Stimulated activated memory B cell treated with anti-CD40 and anti-IgM and Interleukin-4, amounts not matched to agents 10 μg/mL and 1 μg/mL and 100 μg/mL, for 72 hours (primary cell): ENCODE measurements at regions not wholly inside any gene's neighbourhood (a gene's known extent, or its start where the extent isn't known, plus 50 kb on each side); places are given as distances from the start of the nearest gene placed in this dataset.

Experiments used
- ATAC-seq: fragments of 150-1000 bp; cut with Tn5 transposase; 2 replicates; pipeline ENCODE4 v1.10.0; 2021
- H3K27ac Mint-ChIP-seq: one replicate; pipeline ENCODE4 v1.8.0; 2022; ENCODE audit warnings: mild to moderate bottlenecking, mixed read lengths
- H3K27me3 Mint-ChIP-seq: one replicate; pipeline ENCODE4 v1.8.0; 2022; ENCODE audit warnings: mixed read lengths
- H3K36me3 Mint-ChIP-seq: one replicate; pipeline ENCODE4 v1.8.0; 2022; ENCODE audit warnings: mixed read lengths
- H3K4me1 Mint-ChIP-seq: one replicate; pipeline ENCODE4 v1.8.0; 2022; ENCODE audit warnings: mixed read lengths
- H3K4me3 Mint-ChIP-seq: one replicate; pipeline ENCODE4 v1.8.0; 2022; ENCODE audit warnings: mild to moderate bottlenecking, moderate library complexity, mixed read lengths
- H3K9me3 Mint-ChIP-seq: one replicate; pipeline ENCODE4 v1.8.0; 2022; ENCODE audit warnings: mixed read lengths

- Mint-ChIP-seq H3K36me3 (no peaks in the 10 kb centered on the region), H3K27me3 (peaks cover 38% of the 10 kb centered on the region), H3K4me1 (no peaks in the 10 kb centered on the region), H3K27ac (no peak overlapping the region), H3K4me3 (no peak overlapping the region), H3K9me3 (no peaks in the 10 kb centered on the region)
- ATAC-seq = no peak
Observed at GRCh38 chr6:170156448-170157375, 134.2 kb downstream of the DLL1 start.

GRCh38 chr6:170155464-170156196 lies 135.2 kb downstream of the DLL1 start:
- H3K4me1 Mint-ChIP-seq = no peaks in the 10 kb centered on the region
- H3K9me3 Mint-ChIP-seq = no peaks in the 10 kb centered on the region
- no peak overlapping the region for H3K27ac Mint-ChIP-seq
- no peak overlapping the region for H3K4me3 Mint-ChIP-seq
- no peaks in the 10 kb centered on the region for H3K36me3 Mint-ChIP-seq
- no peak for ATAC-seq
- peaks cover 49% of the 10 kb centered on the region for H3K27me3 Mint-ChIP-seq

- H3K4me1 Mint-ChIP-seq = peaks cover 3% of the 10 kb centered on the region
- H3K27ac Mint-ChIP-seq = no peak overlapping the region
- H3K36me3 Mint-ChIP-seq = no peaks in the 10 kb centered on the region
- H3K27me3 Mint-ChIP-seq = peaks cover 69% of the 10 kb centered on the region
- ATAC-seq = no peak
- no peak overlapping the region for H3K4me3 Mint-ChIP-seq
- no peaks in the 10 kb centered on the region for H3K9me3 Mint-ChIP-seq
Observed at GRCh38 chr6:170153436-170154319, 137.2 kb downstream of the DLL1 start.

- ATAC-seq = no peak
- Mint-ChIP-seq H3K36me3 (no peaks in the 10 kb centered on the region), H3K27me3 (peaks cover 76% of the 10 kb centered on the region), H3K4me3 (no peak overlapping the region), H3K9me3 (no peaks in the 10 kb centered on the region), H3K27ac (no peak overlapping the region), H3K4me1 (peaks cover 10% of the 10 kb centered on the region)
Observed at GRCh38 chr6:170152989-170153388, 137.9 kb downstream of the DLL1 start.

- ATAC-seq = no peak
- Mint-ChIP-seq H3K36me3 (no peaks in the 10 kb centered on the region), H3K9me3 (no peaks in the 10 kb centered on the region), H3K27me3 (peaks cover 71% of the 10 kb centered on the region), H3K27ac (no peak overlapping the region), H3K4me3 (no peak overlapping the region), H3K4me1 (peaks cover 11% of the 10 kb centered on the region)
Observed at GRCh38 chr6:170152124-170152926, 138.6 kb downstream of the DLL1 start.

GRCh38 chr6:170151804-170152123 lies 139.1 kb downstream of the DLL1 start:
- H3K9me3 Mint-ChIP-seq = no peaks in the 10 kb centered on the region
- no peaks in the 10 kb centered on the region for H3K36me3 Mint-ChIP-seq
- ATAC-seq = no peak
- peaks cover 11% of the 10 kb centered on the region for H3K4me1 Mint-ChIP-seq
- H3K27me3 Mint-ChIP-seq = peaks cover 66% of the 10 kb centered on the region
- no peak overlapping the region for H3K27ac Mint-ChIP-seq
- H3K4me3 Mint-ChIP-seq = no peak overlapping the region

GRCh38 chr6:170151321-170151771 lies 139.5 kb downstream of the DLL1 start:
- peaks cover 66% of the 10 kb centered on the region for H3K27me3 Mint-ChIP-seq
- H3K36me3 Mint-ChIP-seq = no peaks in the 10 kb centered on the region
- H3K4me1 Mint-ChIP-seq = peaks cover 11% of the 10 kb centered on the region
- no peak for ATAC-seq
- H3K9me3 Mint-ChIP-seq = no peaks in the 10 kb centered on the region
- no peak overlapping the region for H3K27ac Mint-ChIP-seq
- H3K4me3 Mint-ChIP-seq = no peak overlapping the region

- Mint-ChIP-seq H3K36me3 (no peaks in the 10 kb centered on the region), H3K27me3 (peaks cover 66% of the 10 kb centered on the region), H3K27ac (no peak overlapping the region), H3K4me1 (peaks cover 11% of the 10 kb centered on the region), H3K9me3 (no peaks in the 10 kb centered on the region), H3K4me3 (no peak overlapping the region)
- ATAC-seq = no peak
Observed at GRCh38 chr6:170150590-170150945, 140.3 kb downstream of the DLL1 start.

GRCh38 chr6:170149681-170150589 lies 140.9 kb downstream of the DLL1 start:
- Mint-ChIP-seq H3K36me3 (peaks cover under 1% of the 10 kb centered on the region), H3K4me1 (peaks cover 12% of the 10 kb centered on the region), H3K9me3 (peaks cover under 1% of the 10 kb centered on the region), H3K27me3 (peaks cover 66% of the 10 kb centered on the region), H3K27ac (no peak overlapping the region), H3K4me3 (no peak overlapping the region)
- no peak for ATAC-seq

- H3K4me1 Mint-ChIP-seq = peaks cover 18% of the 10 kb centered on the region
- ATAC-seq = no peak
- peak overlapping the region; percentile 43 for H3K27ac Mint-ChIP-seq
- no peak overlapping the region for H3K4me3 Mint-ChIP-seq
- peaks cover 6% of the 10 kb centered on the region for H3K36me3 Mint-ChIP-seq
- peaks cover 7% of the 10 kb centered on the region for H3K9me3 Mint-ChIP-seq
- H3K27me3 Mint-ChIP-seq = peaks cover 61% of the 10 kb centered on the region
Observed at GRCh38 chr6:170148709-170149470, 142.0 kb downstream of the DLL1 start.

- peaks cover 52% of the 10 kb centered on the region for H3K27me3 Mint-ChIP-seq
- H3K4me3 Mint-ChIP-seq = peak overlapping the region; percentile 60
- peak overlapping the region; percentile 43 for H3K27ac Mint-ChIP-seq
- peak; percentile 67 for ATAC-seq
- peaks cover 18% of the 10 kb centered on the region for H3K4me1 Mint-ChIP-seq
- H3K9me3 Mint-ChIP-seq = peaks cover 7% of the 10 kb centered on the region
- peaks cover 6% of the 10 kb centered on the region for H3K36me3 Mint-ChIP-seq
Observed at GRCh38 chr6:170147832-170148708, 142.8 kb downstream of the DLL1 start.

- H3K9me3 Mint-ChIP-seq = peaks cover 7% of the 10 kb centered on the region
- no peak overlapping the region for H3K4me3 Mint-ChIP-seq
- no peak for ATAC-seq
- peaks cover 18% of the 10 kb centered on the region for H3K4me1 Mint-ChIP-seq
- H3K27me3 Mint-ChIP-seq = peaks cover 44% of the 10 kb centered on the region
- H3K27ac Mint-ChIP-seq = peak overlapping the region; percentile 43
- peaks cover 6% of the 10 kb centered on the region for H3K36me3 Mint-ChIP-seq
Observed at GRCh38 chr6:170147056-170147787, 143.7 kb downstream of the DLL1 start.
